Thymus (tissue), 11 donors: ENCODE measurements at regions not wholly inside any gene's neighbourhood (a gene's known extent, or its start where the extent isn't known, plus 50 kb on each side); places are given as distances from the start of the nearest gene placed in this dataset.

ENCODE experiments used
- DNase-seq, 9 donors: peaks; one replicate each; pipeline ENCODE4 v3.0.0-alpha.2; 2013; ENCODE audit warnings: low spot score in 9 of 9, low read depth in 6 of 9, missing footprints in 1 of 9
- H3K27ac ChIP-seq, 2 donors: one replicate each; pipeline ENCODE4 v1.5.1; 2013; ENCODE audit warnings: control low read depth in 1 of 2, low read depth in 1 of 2, low read length in 1 of 2, mild to moderate bottlenecking in 1 of 2, moderate library complexity in 1 of 2
- H3K27me3 ChIP-seq, 2 donors: one replicate each; pipeline ENCODE4 v1.5.1; 2013; ENCODE audit warnings: low read length in 1 of 2; ENCODE audit not compliant: control insufficient read depth in 2 of 2, insufficient read depth in 1 of 2
- H3K36me3 ChIP-seq, 2 donors: one replicate each; pipeline ENCODE4 v1.5.1; 2013; ENCODE audit warnings: low read length in 1 of 2, mild to moderate bottlenecking in 1 of 2, moderate library complexity in 1 of 2; ENCODE audit not compliant: control insufficient read depth in 2 of 2, insufficient read depth in 2 of 2
- H3K4me1 ChIP-seq, 2 donors: one replicate each; pipeline ENCODE4 v1.5.1; 2013; ENCODE audit warnings: low read length in 2 of 2; ENCODE audit not compliant: control insufficient read depth in 2 of 2, insufficient read depth in 2 of 2
- H3K4me3 ChIP-seq, 2 donors: one replicate each; pipeline ENCODE4 v1.5.1; 2013; ENCODE audit warnings: low read length in 2 of 2, control low read depth in 1 of 2, mild to moderate bottlenecking in 1 of 2
- H3K9me3 ChIP-seq, 2 donors: one replicate each; pipeline ENCODE4 v1.5.1; 2013; ENCODE audit warnings: low read length in 1 of 2, mild to moderate bottlenecking in 1 of 2; ENCODE audit not compliant: control insufficient read depth in 2 of 2, insufficient read depth in 1 of 2
- WGBS: extraction: QIAGEN DNeasy Blood & Tissue Kit; methylation state at CpG from one replicate; pipeline ENCODE4 v1.1.7; 2013; 5-methylcytosine and 5-hydroxymethylcytosine counted together
- donor health status: healthy.

- 55% methylated on average over 6 of the region's 6 CpGs for WGBS
- H3K4me3 ChIP-seq, result no peak overlapping the region
- H3K4me1 ChIP-seq, result peaks cover 0 to 8% of the 10 kb centered on the region in 2 donors
- no peaks in the 10 kb centered on the region for H3K9me3 ChIP-seq
- no peaks in the 10 kb centered on the region for H3K27me3 ChIP-seq
- H3K36me3 ChIP-seq, result no peaks in the 10 kb centered on the region
- no peak for DNase-seq
- H3K27ac ChIP-seq, result no peak overlapping the region
Measured at GRCh38 chr2:88831071-88831791, 139.8 kb downstream of the RPIA start.

- Histone ChIP-seq H3K9me3 (no peaks in the 10 kb centered on the region), H3K4me3 (no peak overlapping the region), H3K27ac (no peak overlapping the region), H3K36me3 (no peaks in the 10 kb centered on the region), H3K27me3 (no peaks in the 10 kb centered on the region), H3K4me1 (peaks cover 0 to 8% of the 10 kb centered on the region in 2 donors)
- peak; percentile 8 to 69 (median 41) for DNase-seq
- 46% methylated on average over 7 of the region's 7 CpGs for WGBS
Measured at GRCh38 chr2:88831792-88832248, 140.3 kb downstream of the RPIA start.

DNA sequence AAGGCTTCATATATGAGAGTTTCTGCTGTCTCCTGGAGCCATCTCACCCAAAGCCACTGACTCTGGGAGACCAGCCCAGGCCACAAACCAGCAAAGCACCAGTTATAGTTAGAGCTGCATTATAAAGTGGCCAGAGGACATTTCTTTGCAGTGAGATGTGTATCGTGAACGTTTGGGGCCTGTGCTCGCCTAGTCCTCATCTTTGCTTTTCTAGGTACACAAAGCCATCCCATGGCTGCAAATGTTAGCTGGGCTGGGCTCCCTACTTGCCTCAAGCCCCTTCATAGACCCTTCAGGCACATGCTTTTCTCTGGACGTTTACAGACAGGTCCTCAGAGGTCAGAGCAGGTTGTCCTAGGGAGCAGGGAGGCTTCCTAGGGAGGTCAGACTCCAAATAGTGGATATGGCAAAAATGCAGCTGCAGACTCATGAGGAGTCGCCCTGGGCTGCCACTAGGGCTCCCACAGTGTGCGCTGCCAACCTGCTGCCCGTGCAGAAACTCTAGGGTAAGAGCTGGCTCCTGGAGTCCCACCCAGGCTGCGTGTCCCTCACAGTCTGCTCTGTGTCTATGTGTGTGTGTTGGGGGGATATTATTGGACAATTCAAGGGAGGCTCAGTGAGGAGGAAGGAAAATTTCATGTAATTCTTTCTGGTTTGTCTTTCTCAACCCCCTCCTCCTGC, 141.0 kb downstream of the RPIA start:
- 92% methylated on average over 8 of the region's 8 CpGs for WGBS
- Histone ChIP-seq H3K27ac (no peak overlapping the region), H3K4me1 (peaks cover 0 to 8% of the 10 kb centered on the region in 2 donors), H3K4me3 (no peak overlapping the region), H3K36me3 (no peaks in the 10 kb centered on the region), H3K27me3 (no peaks in the 10 kb centered on the region), H3K9me3 (no peaks in the 10 kb centered on the region)
- DNase-seq, result no peak

GRCh38 chr2:88832992-88833389, 141.5 kb downstream of the RPIA start:
- DNase-seq, result no peak
- Histone ChIP-seq H3K36me3 (no peaks in the 10 kb centered on the region), H3K9me3 (no peaks in the 10 kb centered on the region), H3K27me3 (no peaks in the 10 kb centered on the region), H3K4me1 (peaks cover 1 to 11% of the 10 kb centered on the region in 2 donors), H3K4me3 (no peak overlapping the region), H3K27ac (no peak overlapping the region)
- WGBS, result 99% methylated on average over 1 of the region's 1 CpG

DNA sequence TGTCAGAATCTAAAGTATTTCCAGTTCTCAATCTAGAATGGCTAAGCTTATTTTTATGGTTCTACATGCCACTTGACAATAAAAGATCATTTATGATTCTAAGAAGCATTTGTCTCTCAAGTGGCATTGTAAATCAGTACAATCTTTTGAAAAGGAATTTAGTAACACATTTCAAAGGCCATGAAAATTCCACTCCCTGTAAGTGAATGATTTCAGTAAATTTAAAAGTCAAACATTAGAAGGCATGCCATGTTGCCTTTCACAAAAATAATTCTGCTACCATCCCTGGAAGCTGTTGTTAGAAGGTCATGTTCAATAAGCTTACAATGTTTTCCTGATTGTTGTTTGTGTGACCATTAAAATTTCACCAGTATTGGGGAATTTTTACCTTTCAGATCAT, 142.9 kb downstream of the RPIA start:
- H3K4me1 ChIP-seq, result peaks cover 9 to 16% of the 10 kb centered on the region in 2 donors
- no peaks in the 10 kb centered on the region for H3K36me3 ChIP-seq
- H3K27me3 ChIP-seq, result no peaks in the 10 kb centered on the region
- H3K4me3 ChIP-seq, result no peak overlapping the region
- H3K9me3 ChIP-seq, result no peaks in the 10 kb centered on the region
- H3K27ac ChIP-seq, result no peak overlapping the region
- DNase-seq, result no peak

DNA sequence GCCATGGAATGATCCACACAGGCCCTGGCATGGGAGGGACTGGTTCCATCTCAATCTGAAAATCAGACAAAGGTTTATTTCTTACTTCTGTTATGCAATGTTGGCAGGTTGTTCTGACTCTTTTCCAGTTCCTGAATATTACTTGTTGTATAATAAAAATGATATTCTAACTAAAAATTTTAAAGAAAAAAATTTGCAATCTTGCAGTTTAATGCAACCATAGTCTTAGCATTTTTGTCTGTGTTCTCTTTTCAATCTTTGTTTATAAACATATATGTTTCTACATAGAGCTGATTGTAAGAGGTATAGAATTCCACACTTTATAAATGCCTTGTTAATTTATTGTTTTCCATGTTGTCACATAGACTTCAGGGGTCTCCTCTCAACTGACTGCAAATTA, 143.4 kb downstream of the RPIA start:
- Histone ChIP-seq H3K4me1 (peaks cover 9 to 16% of the 10 kb centered on the region in 2 donors), H3K27me3 (no peaks in the 10 kb centered on the region), H3K36me3 (no peaks in the 10 kb centered on the region), H3K4me3 (no peak overlapping the region), H3K9me3 (no peaks in the 10 kb centered on the region), H3K27ac (no peak overlapping the region)
- no peak for DNase-seq

GRCh38 chr2:88835726-88836125, 144.3 kb downstream of the RPIA start:
- 94% methylated on average over 2 of the region's 2 CpGs for WGBS
- Histone ChIP-seq H3K9me3 (no peaks in the 10 kb centered on the region), H3K4me3 (no peak overlapping the region), H3K36me3 (no peaks in the 10 kb centered on the region), H3K27me3 (no peaks in the 10 kb centered on the region), H3K4me1 (peaks cover 9 to 16% of the 10 kb centered on the region in 2 donors), H3K27ac (no peak overlapping the region)
- no peak for DNase-seq

- H3K4me1 ChIP-seq, result peaks cover 9 to 13% of the 10 kb centered on the region in 2 donors
- H3K9me3 ChIP-seq, result no peaks in the 10 kb centered on the region
- no peak overlapping the region for H3K27ac ChIP-seq
- no peak overlapping the region for H3K4me3 ChIP-seq
- no peaks in the 10 kb centered on the region for H3K27me3 ChIP-seq
- DNase-seq, result no peak
- H3K36me3 ChIP-seq, result no peaks in the 10 kb centered on the region
Measured at GRCh38 chr2:88836351-88836750, 144.9 kb downstream of the RPIA start.

DNA sequence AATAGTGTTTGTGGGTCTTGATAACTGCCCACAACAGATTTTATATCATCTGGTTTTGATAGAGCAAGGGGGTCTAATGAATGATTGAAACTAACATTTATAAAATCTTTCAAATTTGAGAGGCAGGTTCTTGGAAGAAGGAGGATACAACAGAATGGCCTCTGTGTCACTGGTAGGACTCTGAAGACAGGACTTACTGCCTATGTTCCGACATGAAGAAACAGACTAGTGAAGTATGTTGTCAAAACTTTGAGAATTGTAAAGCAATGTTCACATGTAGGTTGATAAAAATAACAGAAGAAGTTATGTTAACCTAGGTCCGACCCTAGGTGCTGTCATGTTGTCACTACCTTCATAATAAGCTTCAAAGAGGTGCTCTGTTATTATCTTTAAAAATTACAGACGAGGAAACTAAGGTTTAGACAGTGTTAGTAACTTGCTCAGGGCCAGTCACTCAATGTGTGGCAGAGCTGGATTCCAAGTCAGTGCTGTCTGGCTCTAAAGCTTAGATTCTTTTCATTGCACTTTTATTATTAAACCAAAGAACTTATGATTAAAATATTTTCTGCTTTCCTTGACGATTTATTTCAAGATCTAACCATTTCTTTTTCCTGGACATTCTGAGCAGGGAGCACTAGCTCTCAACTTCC, 146.2 kb downstream of the RPIA start:
- no peaks in the 10 kb centered on the region for H3K27me3 ChIP-seq
- DNase-seq, result no peak
- no peaks in the 10 kb centered on the region for H3K9me3 ChIP-seq
- peaks cover 8 to 9% of the 10 kb centered on the region in 2 donors for H3K4me1 ChIP-seq
- 94% methylated on average over 4 of the region's 4 CpGs for WGBS
- H3K4me3 ChIP-seq, result no peak overlapping the region
- H3K36me3 ChIP-seq, result no peaks in the 10 kb centered on the region
- peak overlapping the region in 1 of 2 donors; percentile 67 for H3K27ac ChIP-seq
